DND-41 (cell line): ENCODE measurements at regions not wholly inside any gene's neighbourhood (a gene's known extent, or its start where the extent isn't known, plus 50 kb on each side); places are given as distances from the start of the nearest gene placed in this dataset.
"Not testable (repeated sequence)": the region's sequence is repeated elsewhere in the genome, so short reads cannot be mapped to it uniquely, and the experiment has no call there.

Source experiments
- ATAC-seq: fragments of 200-7000 bp; cut with Tn5 transposase; 3 replicates; pipeline ENCODE4 v1.9.1; 2021; ENCODE audit warnings: low read depth; ENCODE audit not compliant: insufficient read depth
- DNase-seq: peaks from one replicate; pipeline ENCODE4 v3.0.0-alpha.2; 2020
- H2AFZ ChIP-seq: 2 replicates; pipeline ENCODE4 v1.6.0; 2012; ENCODE audit warnings: low read depth, low read length
- H3K27ac ChIP-seq: 2 replicates; pipeline ENCODE4 v1.5.1; 2012; ENCODE audit warnings: low read length, inconsistent platforms
- H3K27me3 ChIP-seq: fragments of 200-600 bp; sonication (generic); 2 replicates; pipeline ENCODE4 v1.6.0; 2012; ENCODE audit warnings: low read length, mild to moderate bottlenecking, inconsistent platforms; ENCODE audit not compliant: insufficient read depth, poor library complexity
- H3K36me3 ChIP-seq: 2 replicates; pipeline ENCODE4 v1.5.1; 2012; ENCODE audit warnings: low read length, inconsistent platforms; ENCODE audit not compliant: insufficient read depth
- H3K4me1 ChIP-seq: 2 replicates; pipeline ENCODE4 v1.5.1; 2012; ENCODE audit warnings: mild to moderate bottlenecking, low read length; ENCODE audit not compliant: insufficient read depth
- H3K4me2 ChIP-seq: 2 replicates; pipeline ENCODE4 v1.6.0; 2012; ENCODE audit warnings: mild to moderate bottlenecking, moderate library complexity, low read length, inconsistent platforms; ENCODE audit not compliant: insufficient read depth
- H3K4me3 ChIP-seq, 2 experiments: fragments of 200-600 bp in 1 of 2; shearing (Covaris generic) in 1 of 2; 2 replicates each; pipeline ENCODE4 v1.5.1; 2012 to 2016; ENCODE audit warnings: inconsistent platforms in 2 of 2, low read length in 2 of 2, mild to moderate bottlenecking in 2 of 2, low read depth in 1 of 2, moderate library complexity in 1 of 2
- H3K79me2 ChIP-seq: 2 replicates; pipeline ENCODE4 v1.6.0; 2012; ENCODE audit warnings: low read length, inconsistent platforms; ENCODE audit not compliant: insufficient read depth
- H3K9ac ChIP-seq: 2 replicates; pipeline ENCODE4 v1.6.0; 2012; ENCODE audit warnings: low read depth, mild to moderate bottlenecking, inconsistent platforms, low read length, moderate library complexity
- H3K9me3 ChIP-seq: 2 replicates; pipeline ENCODE4 v1.5.1; 2012; ENCODE audit warnings: low read length, moderate library complexity, mild to moderate bottlenecking, inconsistent platforms; ENCODE audit not compliant: insufficient read depth, severe bottlenecking
- H4K20me1 ChIP-seq: 2 replicates; pipeline ENCODE4 v1.6.0; 2012; ENCODE audit warnings: low read length; ENCODE audit not compliant: insufficient read depth
- EZH2 ChIP-seq: IDR thresholded peaks from 3 replicates; pipeline ENCODE4 v1.6.1; 2012; ENCODE audit warnings: borderline replicate concordance, low read depth, mild to moderate bottlenecking, moderate library complexity, low read length, inconsistent platforms; ENCODE audit not compliant: severe bottlenecking
- TF ChIP-seq, protein P1 (sequence below): IDR thresholded peaks from 2 replicates; pipeline ENCODE4 v1.5.1; 2012; ENCODE audit warnings: borderline replicate concordance, low read length, moderate library complexity, mild to moderate bottlenecking; ENCODE audit not compliant: poor library complexity, severe bottlenecking; ENCODE audit errors: extremely low read depth

DNA sequence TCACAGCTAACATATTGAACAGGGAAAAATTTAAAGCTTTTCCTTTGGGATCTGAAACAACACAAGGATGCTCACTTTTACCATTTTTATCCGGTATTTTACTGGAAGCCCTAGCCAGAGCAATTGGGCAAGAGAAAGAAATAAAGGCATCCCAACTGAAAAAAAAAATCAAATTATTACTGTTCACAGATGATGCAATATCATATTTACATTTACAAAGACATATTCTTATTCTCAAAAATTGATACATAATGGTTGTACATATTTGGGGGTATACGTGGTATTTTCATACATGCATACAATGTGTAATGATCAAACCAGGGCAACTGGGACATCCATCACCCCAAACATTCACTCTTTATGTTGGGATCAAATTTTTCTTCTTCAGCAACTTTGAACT, 337.0 kb upstream of the SLC7A11 start:
- H3K27ac ChIP-seq: no peak overlapping the region
- DNase-seq (no peak), ATAC-seq (no peak)
- no peak overlapping the region for H2AFZ ChIP-seq
- H3K27me3 ChIP-seq: no peaks in the 10 kb centered on the region
- H3K36me3 ChIP-seq: no peaks in the 10 kb centered on the region
- no peaks in the 10 kb centered on the region for H4K20me1 ChIP-seq
- H3K9ac ChIP-seq: no peak overlapping the region
- H3K4me1 ChIP-seq: no peaks in the 10 kb centered on the region
- H3K9me3 ChIP-seq: peaks cover 6% of the 10 kb centered on the region
- no peak overlapping the region for H3K4me2 ChIP-seq
- H3K4me3 ChIP-seq: no peak overlapping the region
- TF ChIP-seq, protein P1, sequence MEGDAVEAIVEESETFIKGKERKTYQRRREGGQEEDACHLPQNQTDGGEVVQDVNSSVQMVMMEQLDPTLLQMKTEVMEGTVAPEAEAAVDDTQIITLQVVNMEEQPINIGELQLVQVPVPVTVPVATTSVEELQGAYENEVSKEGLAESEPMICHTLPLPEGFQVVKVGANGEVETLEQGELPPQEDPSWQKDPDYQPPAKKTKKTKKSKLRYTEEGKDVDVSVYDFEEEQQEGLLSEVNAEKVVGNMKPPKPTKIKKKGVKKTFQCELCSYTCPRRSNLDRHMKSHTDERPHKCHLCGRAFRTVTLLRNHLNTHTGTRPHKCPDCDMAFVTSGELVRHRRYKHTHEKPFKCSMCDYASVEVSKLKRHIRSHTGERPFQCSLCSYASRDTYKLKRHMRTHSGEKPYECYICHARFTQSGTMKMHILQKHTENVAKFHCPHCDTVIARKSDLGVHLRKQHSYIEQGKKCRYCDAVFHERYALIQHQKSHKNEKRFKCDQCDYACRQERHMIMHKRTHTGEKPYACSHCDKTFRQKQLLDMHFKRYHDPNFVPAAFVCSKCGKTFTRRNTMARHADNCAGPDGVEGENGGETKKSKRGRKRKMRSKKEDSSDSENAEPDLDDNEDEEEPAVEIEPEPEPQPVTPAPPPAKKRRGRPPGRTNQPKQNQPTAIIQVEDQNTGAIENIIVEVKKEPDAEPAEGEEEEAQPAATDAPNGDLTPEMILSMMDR: no peak
- no peak for TF ChIP-seq EZH2
- no peaks in the 10 kb centered on the region for H3K79me2 ChIP-seq

DNA sequence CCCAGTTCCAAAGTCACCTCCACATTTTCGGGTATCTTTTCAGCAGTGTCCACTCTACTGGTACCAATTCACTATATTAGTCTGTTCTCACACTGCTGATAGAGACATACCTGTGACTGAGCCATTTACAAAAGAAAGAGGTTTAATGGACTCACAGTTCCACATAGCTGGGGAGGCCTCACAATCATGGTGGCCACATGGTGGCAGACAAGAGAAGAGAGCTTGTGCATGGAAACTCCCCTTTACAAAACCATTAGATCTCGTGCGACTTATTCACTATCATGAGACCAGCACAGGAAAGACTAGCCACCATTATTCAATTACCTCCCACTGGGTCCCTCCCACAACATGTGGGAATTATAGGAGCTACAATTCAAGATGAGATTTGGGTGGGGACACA, 335.7 kb upstream of the SLC7A11 start:
- not testable (repeated sequence) for DNase-seq, H3K9me3 ChIP-seq, ATAC-seq

DNA sequence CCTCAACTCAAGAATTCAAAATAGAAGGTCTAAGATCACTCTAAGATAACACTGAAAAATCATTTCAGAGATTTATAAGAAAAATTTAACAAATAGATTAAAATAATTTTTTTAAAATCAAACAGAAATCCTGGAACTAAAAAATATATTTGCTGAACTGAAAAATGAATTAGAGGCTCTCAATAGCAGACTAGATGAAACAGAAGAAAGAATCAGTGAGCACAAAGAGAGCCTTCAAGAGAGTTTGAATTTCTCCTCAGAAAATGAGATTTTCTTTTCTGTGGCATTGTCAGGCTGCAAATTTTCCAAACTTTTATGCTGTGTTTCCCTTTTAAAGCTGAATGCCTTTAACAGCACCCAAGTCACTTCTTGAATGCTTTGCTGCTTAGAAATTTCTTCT, 335.0 kb upstream of the SLC7A11 start:
- Histone ChIP-seq H3K27ac (no peak overlapping the region), H3K9me3 (peaks cover 6% of the 10 kb centered on the region), H4K20me1 (no peaks in the 10 kb centered on the region), H3K36me3 (no peaks in the 10 kb centered on the region), H3K4me2 (no peak overlapping the region), H3K4me3 (no peak overlapping the region), H2AFZ (no peak overlapping the region), H3K79me2 (no peaks in the 10 kb centered on the region), H3K9ac (no peak overlapping the region), H3K27me3 (no peaks in the 10 kb centered on the region), H3K4me1 (no peaks in the 10 kb centered on the region)
- TF ChIP-seq, protein P1: no peak
- TF ChIP-seq EZH2: no peak
- no peak for ATAC-seq
- DNase-seq: no peak

More for the DNA sequence above, 335.7 kb upstream of the SLC7A11 start:
- H3K79me2 ChIP-seq, H2AFZ ChIP-seq, H3K27me3 ChIP-seq, H3K9ac ChIP-seq, H4K20me1 ChIP-seq, H3K4me2 ChIP-seq, H3K36me3 ChIP-seq, H3K4me1 ChIP-seq, H3K27ac ChIP-seq, H3K4me3 ChIP-seq: not testable (repeated sequence)

DNA sequence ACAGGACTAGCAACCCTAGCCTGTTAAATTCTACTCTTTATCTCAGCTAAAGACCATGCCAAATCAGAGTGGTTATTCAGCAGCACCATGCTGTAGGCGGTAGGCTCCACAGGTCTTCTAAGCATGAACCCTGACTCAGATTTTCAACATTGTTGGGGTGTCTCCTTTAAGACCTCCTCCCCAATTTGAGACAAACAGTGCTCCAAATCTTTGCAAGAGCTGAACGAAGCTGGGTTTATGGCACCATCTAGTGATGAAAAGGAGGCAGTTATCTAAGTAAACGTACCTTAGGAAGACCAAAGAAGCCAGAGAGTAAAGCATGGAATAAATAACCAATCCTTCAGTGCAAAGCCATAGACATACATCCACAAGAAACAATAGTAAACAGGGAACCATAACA, 334.5 kb upstream of the SLC7A11 start:
- Histone ChIP-seq H3K4me1 (no peaks in the 10 kb centered on the region), H3K9ac (no peak overlapping the region), H4K20me1 (no peaks in the 10 kb centered on the region), H3K27me3 (no peaks in the 10 kb centered on the region), H3K4me3 (no peak overlapping the region), H3K79me2 (no peaks in the 10 kb centered on the region), H3K36me3 (no peaks in the 10 kb centered on the region), H2AFZ (no peak overlapping the region), H3K9me3 (peaks cover 6% of the 10 kb centered on the region), H3K4me2 (no peak overlapping the region), H3K27ac (no peak overlapping the region)
- no peak for DNase-seq
- ATAC-seq: no peak
- TF ChIP-seq, protein P1: peak; percentile 37
- no peak for TF ChIP-seq EZH2
